SU-DHL-6 (cell line): ENCODE measurements at regions not wholly inside any gene's neighbourhood (a gene's known extent, or its start where the extent isn't known, plus 50 kb on each side); places are given as distances from the start of the nearest gene placed in this dataset.

Source experiments
- EZH2phosphoT487 ChIP-seq: fragments of 200-600 bp; sonication (generic), shearing (Covaris generic); conservative IDR thresholded peaks from 2 replicates; pipeline ENCODE4 v1.6.1; 2018; ENCODE audit warnings: mild to moderate bottlenecking, antibody characterized with exemption, low read length, moderate library complexity, mixed read lengths
- TF ChIP-seq, protein P1 (sequence below): fragments of 200-600 bp; sonication (generic); IDR thresholded peaks from one replicate; pipeline ENCODE4 v1.5.1; 2017; ENCODE audit warnings: antibody characterized with exemption, mild to moderate bottlenecking, low read length, moderate library complexity; ENCODE audit not compliant: insufficient read depth, poor library complexity, severe bottlenecking

DNA sequence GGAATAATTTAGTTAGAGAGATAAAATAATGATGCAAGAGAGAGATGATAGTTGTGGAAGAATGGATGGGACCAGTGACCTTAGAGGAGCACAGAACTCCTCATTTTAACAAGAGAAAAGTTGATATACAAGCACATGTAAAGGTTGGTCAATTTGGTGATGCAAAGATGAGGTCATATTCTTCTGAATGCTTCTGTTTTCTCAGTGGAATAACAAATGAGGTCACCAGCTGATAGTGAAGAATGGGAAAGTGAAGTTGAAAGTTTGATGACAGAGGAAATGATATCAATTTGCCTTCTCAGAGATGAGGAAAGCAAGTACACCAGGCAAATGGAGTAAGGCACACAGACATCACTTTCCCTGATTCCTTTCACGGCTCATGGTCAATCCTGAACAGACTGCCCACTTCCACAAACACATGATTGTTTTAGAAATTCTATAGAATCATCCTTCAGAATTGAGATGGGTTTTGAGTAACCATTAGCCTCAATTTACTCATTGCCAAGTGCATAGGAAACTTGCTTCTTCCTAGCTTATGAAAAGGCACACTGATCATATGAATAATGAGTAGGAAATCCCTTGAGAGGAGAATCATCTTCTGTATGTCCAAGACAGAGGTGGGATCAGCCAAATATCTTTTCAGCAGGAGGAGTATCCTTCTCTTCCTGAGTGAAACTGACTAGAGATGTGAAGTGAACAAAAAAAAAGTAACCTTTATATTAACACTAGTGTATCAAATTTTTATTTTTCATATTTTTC lies 82.4 kb upstream of the TCF21 start:
- TF ChIP-seq, protein P1, sequence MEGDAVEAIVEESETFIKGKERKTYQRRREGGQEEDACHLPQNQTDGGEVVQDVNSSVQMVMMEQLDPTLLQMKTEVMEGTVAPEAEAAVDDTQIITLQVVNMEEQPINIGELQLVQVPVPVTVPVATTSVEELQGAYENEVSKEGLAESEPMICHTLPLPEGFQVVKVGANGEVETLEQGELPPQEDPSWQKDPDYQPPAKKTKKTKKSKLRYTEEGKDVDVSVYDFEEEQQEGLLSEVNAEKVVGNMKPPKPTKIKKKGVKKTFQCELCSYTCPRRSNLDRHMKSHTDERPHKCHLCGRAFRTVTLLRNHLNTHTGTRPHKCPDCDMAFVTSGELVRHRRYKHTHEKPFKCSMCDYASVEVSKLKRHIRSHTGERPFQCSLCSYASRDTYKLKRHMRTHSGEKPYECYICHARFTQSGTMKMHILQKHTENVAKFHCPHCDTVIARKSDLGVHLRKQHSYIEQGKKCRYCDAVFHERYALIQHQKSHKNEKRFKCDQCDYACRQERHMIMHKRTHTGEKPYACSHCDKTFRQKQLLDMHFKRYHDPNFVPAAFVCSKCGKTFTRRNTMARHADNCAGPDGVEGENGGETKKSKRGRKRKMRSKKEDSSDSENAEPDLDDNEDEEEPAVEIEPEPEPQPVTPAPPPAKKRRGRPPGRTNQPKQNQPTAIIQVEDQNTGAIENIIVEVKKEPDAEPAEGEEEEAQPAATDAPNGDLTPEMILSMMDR, result no peak
- TF ChIP-seq EZH2phosphoT487, result no peak
